Central memory CD4-positive, alpha-beta T cell (primary cell): ENCODE measurements at regions not wholly inside any gene's neighbourhood (a gene's known extent, or its start where the extent isn't known, plus 50 kb on each side); places are given as distances from the start of the nearest gene placed in this dataset.
"Not testable (repeated sequence)": the region's sequence is repeated elsewhere in the genome, so short reads cannot be mapped to it uniquely, and the experiment has no call there.

ENCODE experiments used
- DNase-seq: peaks from one replicate; pipeline ENCODE4 v3.0.0; 2022

DNA sequence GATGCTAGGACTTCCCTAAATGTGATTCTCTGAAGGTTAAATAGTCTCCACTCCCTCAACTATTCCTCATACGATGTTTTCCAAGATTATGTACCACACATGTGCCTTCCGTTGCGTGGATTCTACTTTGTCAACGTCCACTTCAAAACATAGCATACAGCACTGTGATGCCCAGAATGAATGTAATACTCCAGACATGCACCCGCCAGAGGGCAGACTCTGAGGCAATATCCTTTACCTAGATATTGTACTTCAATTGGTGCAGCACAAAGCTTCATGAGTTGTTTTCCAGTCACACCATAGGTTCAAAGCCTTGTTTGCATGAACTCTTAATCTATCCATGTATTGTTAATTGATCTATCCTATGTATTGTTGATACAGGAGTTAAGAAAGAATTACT is 201.0 kb upstream of the NABP1 start:
- DNase-seq: no peak

DNA sequence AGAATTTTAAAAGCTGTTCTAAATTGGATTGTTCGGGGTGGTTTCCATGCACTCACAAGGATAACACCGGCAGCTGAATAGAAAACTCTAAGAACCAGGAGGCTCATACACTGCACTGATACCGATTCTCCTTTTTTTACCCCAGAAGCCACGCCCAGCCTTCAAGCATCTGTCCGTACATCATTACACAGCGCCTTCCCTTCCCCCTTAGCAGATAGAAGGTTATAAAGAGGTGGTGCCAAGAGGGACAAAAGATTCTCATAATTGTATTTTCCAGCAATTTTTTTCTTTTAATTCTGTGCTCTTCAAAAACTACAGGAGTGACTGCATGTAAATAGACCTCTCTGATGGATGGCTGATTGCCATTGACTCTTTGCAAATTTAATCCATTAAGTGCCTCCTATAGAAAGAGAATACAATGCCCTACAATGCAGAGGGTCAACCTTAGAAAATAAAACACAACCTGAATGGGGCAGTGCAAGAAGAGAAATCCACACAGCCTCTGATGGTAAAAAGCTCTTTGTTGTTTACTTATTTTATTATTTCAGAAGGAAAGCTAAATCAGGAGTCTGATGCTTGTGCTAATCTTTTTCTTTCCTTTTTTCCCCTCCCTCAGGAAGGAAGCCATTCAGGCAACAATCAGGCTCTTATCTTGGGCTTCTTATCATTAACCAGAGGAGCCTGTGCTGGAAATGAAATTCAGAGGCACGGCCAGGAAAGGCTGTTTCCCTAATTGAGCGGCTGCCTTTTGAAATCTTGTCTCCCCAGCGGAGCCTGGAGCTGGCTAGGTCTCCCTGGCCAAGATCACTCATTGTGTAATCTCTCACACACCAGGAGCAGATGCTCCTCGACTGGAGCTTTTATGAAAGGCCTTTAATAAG is 198.9 kb upstream of the NABP1 start:
- no peak for DNase-seq

DNA sequence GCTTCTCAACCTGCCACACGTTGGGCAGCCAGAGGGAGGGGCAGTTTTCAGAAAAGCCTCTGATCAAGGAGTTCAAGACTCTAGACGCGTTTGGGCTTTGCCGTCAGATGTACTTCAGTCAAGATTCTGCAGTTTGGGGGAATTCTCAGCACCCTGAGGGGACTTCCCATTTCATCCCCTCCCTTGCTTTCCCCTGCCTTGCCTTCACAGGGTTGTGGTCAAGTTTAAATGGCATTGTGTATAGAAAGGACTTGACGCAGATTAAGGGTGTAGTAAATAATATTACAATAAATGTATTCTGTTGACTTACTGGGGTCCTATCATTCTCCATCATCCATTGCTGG is 198.3 kb upstream of the NABP1 start:
- DNase-seq: no peak

DNA sequence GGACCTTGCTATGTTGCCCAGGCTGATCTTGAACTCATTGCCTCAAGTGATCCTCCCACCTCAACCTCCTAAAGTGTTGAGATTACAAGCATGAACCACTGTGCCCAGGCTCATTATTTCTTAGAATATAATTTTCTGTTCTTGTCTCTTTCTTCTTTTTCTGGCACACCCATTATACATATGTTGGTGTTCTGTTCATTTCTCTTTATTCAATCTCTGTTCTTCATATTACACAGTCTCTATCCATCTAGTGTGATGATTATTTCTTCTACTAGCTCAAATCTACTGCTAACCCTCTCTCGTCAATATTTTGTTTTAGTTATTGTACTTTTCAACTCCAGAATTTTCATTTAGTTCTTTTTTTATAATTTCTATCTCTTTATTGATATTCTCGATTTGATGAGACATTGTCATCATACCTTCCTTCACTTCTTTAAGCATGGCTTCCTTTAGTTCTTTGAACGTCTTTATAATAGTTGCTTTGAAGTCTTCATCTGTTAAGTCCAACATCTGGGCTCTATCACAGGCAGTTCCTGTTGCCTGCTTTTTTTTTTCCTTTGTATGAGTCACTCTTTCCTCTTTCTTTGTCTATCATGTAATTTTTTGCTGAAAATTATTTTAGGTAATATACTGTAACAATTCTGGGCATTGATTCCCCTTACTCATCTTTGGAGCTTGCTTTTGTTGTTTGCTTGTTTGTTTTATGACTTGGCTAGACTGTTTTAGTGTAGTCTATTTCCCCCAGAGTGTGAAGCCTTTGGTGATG is 196.4 kb upstream of the NABP1 start:
- no peak for DNase-seq

DNA sequence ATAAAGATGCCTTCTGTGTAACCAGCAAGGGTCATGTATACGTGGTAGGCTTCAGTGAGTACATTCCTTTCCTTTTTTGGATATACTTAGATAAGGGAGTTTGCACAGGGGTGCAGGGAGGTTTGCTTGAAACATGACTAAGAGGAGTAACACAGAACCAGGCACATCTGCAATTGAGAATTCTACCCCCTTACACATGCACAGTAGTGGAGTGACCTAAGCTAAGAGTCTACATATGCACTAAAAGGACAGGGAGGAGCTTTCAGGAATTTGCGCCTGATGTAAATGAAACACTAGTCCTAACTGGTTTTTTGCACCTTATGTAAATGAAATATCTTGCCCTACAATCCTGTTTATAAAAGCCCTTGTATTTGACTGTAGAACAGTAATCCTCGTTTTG is 194.8 kb upstream of the NABP1 start:
- no peak for DNase-seq

DNA sequence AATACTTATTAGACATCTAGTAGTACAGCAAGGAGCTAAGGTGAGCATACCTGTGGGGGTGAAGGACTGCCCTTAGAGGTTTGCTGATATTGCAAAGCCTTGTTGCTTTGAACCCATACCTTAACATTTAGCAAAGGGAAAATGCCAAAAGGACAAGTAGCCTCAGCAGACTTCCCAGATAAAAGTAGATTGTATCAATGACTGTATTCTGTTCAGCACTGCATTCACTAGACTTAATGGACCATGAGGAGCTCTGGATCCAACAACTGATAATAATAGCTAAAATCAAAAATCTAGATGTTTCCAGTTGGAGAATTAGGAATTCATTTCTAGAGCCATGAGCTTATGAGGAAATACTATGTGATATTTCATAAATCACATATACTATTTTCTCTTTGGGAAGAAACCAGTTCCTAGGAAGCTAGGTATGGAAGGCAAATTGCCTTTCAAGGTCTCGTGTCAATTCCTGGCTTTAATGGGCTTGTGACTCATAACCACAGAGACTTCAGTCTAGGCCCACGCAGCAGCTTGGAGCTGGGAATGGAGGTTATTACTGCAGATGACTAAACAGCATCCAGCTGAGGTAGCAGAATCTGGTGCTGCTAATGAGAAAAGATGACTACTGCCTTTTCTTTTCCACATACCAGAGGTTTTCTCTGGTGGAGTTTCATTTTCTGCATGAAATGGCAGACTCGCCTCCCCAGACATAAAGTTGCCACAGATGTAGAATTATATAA is 191.2 kb upstream of the NABP1 start:
- DNase-seq: no peak

DNA sequence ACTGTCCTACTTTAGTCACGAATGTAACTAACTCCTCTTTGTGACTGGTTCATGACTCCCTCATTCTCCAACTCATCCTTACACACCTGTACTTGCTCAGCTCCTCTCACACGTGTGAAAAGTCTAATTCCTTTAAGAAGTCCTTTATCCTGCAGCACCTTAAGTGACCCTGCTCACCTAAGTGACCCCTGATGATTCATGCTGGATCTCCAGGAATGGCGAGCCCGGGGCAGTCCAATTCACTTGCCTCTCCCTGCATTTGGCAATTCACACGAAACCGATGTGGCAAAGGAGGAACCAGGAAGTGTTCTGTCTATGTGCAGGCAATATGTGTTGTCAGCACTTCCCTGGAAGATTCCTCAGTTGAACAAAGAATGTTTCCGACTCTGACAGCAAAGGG is 189.8 kb upstream of the NABP1 start:
- no peak for DNase-seq

DNA sequence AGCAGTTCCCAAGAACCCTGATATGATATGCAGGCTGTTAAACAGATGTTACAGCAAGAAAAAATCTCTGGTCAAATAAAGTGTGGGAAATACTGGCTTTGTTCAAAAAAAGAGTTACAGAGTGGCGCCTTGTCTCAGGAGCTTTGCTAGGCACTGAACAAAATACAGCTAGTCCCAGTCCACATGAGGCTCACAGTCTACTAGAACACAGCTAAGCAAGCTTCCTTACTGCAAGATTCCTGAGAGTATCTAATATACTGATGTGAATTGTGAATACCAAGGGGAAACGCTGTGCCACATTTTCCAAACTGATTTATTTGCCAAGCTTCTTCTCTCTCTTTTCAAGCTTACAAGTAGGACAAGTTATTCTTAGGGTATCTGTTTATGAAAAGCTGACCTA is 188.8 kb upstream of the NABP1 start:
- no peak for DNase-seq

DNA sequence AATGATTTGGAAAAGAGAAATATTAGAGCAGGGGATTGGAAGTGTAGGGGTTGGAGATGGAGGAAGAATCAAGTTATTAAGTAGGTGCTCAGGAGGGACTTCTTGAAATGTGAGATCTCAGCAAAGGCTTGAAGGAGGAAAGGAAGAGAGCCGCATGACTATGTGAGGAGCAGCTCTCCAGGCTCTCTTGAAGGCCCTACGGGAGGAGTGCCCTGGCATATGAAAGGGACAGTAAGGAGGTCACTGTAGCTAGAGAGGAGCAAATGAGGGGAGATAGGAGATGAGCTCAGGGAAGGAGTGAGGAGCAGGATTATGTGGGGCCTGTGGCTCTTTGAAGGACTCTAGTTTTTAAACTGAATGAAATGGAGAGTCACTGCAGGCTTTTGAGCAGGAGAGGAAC is 181.1 kb upstream of the NABP1 start:
- no peak for DNase-seq

DNA sequence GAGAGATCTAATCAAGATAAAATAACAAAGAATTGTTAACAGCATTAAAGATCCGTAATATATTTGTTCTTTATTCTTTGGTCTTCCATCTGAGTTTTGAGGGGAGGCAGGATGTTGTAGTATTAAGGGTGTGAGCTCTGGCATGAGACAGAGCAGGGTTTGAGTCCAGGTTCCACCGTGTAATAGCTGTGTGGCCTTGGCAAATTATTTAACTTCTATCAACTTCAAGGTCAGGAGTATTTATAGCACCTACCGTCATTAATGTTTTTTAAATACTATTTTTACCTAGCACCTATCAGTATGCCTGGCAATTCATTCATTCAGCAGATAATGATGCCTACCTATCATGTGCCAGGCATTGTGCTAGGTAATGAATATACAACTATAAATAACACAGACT is 180.1 kb upstream of the NABP1 start:
- no peak for DNase-seq

DNA sequence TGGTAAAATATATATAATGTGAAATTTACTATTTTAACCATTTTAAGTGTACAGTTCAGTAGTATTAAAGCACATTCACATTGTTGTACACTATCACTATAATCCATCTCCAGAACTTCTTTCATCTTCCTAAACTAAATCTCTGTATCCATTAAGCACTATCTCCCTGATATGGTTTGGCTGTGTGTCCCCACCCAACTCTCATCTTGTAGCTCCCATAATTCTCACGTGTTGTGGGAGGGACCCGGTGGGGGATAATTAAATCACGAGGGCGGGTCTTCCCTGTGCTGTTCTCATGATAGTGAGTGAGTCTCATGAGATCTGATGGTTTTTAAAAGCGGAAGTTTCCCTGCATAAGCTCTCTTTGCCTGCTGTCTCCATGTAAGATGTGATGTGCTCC is 178.9 kb upstream of the NABP1 start:
- DNase-seq: no peak

DNA sequence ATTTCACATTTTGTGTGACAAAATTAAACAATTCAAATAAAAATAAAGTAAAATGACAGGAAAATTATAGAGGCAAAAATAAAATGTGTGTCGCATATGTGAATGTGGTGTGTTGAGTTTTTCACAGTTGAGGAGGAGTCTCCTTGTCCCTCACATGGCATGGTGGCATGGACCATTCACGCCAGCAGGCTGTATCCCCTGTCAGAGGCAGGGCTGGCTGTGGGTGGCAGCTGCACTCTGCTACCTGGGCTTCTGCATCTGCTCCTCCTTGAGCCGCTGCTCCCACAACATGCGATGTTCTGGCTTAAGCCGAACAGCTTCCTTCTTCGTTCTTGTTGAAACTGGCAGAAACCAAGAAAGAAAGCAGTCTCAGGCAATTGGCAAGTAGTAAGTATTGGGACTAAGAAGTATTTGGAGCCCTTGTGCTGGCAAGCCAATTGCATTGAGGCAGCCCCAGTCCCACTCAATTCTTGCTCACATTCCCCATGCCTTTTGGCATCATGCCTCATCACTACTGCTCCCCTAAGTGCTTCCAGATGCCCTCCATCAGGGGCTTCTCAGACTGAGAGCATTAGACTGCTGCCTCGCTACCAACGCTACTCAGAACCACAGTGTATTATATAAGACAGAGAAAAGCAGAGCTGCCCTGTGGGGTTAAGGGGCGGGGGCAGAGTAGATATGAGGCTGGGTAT is 177.9 kb upstream of the NABP1 start:
- DNase-seq: no peak

DNA sequence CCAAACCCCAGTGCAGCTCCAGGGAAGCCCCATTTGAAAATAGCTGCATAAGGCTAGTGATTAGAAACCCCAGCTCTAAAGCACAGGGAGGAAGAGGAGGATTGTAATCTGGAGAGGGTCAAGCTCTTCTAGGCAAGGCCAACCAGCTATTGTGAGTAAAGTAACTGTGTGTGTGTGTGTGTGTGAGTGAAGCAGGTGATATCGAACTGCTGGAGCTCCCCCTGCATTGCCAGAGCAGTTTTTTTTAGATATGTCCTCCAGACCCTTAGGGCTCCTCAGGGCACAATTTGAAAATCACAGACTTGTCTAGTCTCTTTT is 177.4 kb upstream of the NABP1 start:
- DNase-seq: no peak

DNA sequence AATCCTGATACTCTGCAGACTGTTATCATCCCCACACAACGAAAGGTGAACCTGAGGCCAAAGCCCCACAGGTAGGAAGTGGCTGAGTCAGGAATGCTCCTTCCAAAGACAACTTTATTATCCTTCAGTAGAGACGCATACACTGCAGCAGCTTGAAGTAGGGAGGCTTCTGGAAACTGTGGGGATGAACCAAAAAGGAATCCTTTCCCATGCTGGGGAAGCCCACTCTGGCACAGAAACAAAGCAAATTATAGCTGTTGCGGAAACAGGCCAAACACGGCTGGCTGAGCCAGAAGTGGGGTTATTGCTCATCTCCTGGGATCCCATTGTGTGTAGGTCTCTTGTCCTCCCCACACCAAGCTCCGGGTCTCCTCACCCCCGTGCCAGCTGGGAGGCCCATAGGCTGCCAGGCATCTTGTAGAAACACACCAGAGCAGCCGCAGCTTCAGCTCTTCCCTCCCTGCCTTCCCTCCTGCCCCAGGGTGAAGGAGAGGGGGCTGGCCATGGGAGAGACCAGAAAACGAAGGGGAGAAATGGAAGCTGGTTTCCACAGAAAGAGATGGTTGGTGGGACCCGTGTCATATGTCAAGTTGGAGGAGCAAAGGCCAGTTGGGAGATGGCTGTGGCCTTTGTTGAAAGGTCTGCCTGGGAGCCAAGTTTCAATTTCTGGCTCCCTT is 176.9 kb upstream of the NABP1 start:
- DNase-seq: no peak

DNA sequence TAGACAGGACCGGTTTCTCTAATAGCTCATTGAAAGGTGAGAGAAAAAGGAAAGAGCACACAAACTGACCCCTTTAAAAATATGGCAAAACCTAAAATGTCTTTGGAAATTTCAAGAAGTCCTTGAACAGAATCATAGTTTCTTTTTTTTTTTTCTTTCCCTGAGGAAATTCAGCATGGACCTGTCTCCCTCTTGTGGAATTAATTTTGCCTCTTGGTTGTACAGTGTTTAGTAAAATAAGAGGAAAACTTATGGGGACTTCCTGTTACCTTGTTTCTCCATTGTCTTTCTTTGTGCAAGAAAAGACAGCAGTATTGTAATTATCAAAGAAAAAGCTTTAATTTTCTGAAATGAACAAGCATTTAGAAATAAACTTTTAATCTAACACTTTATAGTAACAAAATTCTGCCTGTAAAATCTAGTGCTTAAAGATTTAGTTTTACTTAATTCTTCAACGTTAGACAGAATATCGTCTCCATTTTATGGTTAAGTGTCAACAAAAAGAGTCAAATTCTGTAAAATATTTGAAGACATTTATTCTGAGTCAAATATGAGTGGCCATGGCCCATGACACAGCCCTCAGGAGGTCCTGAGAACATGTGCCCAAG is 176.3 kb upstream of the NABP1 start:
- DNase-seq: no peak

DNA sequence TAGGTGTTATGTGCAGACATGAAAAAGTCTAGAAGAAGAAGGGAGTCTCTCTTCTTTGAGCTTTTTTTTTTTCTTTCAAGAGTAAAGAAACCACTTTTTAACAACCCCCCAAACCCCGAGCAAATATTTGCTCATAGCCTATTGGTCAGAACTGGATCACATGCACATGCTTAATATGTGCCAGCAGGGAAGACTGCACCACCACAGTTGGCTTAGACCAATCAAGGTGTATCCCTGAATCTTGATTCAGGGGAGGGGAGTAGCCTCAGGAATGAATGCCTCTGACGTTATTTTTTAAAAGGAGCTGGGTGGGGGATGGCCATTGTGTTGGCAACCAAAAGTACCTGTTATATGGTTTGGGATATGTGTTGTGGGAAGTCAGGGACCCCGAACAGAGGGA is 171.4 kb upstream of the NABP1 start:
- DNase-seq: no peak

DNA sequence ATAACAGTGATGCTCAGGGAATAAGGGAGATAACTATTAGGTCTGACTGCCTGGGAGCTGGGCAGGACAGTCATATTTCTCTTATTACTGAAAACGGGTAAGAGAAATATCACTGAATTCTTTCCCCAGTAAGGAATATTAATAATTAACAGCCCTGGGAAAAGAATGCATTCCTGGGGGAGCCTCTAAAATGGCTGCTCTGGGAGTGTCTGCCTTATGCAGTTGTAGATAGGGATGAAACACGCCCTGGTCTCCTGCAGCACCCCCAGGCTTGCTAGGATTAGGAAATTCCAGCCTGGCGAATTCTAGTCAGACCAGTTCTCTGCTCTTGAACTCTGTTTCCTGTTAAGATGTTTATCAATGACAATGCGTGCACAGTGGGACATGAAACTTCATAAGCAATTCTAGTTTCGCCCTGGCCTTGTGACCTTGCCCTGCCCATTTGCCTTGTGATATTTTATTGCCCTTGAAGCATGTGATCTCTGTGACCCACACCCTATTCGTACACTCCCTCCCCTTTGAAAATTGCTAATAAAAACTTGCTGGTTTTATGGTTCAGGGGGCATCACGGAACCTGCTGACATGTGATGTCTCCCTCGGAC is 170.6 kb upstream of the NABP1 start:
- DNase-seq: not testable (repeated sequence)

DNA sequence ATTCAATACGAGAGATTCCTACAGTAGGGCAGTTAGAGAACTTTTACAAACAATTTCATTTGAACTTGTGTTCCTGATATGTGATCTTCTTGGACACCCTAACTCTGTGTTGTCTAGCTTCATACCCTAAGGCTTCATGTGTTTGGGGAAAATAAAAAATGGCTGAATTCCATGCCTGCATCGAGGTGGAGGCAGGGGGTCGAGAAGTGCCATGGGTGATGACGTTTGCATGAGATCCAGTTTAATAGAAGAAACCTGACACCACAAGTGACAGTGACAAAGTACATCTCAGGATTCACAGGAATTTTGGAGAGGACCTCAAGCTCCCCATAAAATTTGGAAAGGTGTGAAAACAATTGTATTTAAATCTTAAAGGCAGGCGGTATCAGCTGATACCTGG is 169.2 kb upstream of the NABP1 start:
- DNase-seq: no peak

DNA sequence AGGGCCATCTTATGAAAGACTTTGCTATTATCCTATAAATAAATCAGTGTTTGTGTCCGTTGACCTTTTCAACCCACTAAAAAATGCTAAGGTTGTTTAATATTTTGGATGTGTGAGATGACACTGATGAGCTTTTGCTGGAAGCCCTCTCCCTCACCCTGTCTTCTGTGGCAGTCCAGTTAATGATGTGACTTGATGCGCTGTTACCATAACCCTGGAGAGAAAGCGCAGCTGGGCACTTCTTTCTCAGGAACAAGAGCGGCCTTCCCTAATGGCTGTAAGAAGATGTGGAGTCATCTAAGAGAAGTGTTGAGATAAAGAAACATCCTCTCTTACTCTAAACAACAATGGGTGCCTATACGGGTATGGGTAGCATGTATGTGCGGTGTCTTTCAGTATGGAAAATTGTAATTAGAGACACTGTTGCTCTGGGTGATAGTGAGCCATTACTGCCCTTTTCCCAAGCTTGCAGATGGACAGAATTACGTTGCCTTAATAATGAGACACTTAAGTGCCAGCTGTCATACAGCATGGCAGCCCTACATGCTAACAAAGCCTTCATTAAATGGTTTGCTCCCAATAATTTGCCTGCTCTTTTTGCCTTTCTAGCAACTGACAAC is 165.6 kb upstream of the NABP1 start:
- DNase-seq: no peak

DNA sequence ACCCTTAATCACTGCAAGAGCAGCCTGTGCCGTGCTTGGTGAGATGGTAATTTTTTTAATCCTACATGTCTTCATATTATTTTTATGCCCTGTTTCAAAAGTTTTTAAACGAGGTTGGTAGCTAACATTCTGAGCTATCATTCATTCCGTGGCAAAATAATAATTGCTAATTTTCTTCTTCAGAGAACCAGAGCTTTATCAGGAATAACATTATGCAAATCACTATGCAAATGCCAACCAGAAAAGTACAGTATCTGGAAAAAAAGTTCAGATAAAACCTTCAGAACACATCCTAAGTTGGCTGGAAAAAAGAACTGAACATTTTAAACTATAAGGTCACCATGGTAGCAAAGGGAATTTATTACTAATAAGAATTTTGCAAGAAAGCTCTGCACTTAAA is 165.1 kb upstream of the NABP1 start:
- DNase-seq: no peak

DNA sequence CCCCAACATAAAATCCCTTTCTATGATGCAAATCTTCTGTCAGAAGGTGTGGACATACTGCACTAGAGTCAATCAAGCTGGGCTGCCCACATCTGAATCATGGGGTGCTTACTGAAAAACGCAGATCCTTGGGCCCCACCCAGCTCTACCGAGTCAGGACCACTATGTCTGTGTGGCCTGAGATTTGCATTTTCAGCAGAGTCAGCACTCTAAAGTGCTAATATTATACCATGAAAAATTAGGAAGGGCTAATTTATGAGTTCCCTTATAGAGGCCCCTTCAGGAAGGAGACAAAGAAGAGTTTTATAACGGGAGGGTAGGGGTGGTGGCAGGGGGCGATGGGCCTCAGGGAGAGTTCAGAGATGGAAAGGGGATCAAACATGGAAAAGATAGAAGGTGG is 163.3 kb upstream of the NABP1 start:
- no peak for DNase-seq
